Ishikawa (cell line): ENCODE measurements at regions not wholly inside any gene's neighbourhood (a gene's known extent, or its start where the extent isn't known, plus 50 kb on each side); places are given as distances from the start of the nearest gene placed in this dataset.

Source experiments
- CEBPB ChIP-seq: IDR thresholded peaks from 2 replicates; pipeline ENCODE4 v1.6.1; 2012
- CREB1 ChIP-seq: IDR thresholded peaks from 2 replicates; pipeline ENCODE4 v1.6.1; 2012; ENCODE audit warnings: low read depth
- EGR1 ChIP-seq: IDR thresholded peaks from 2 replicates; pipeline ENCODE4 v1.6.1; 2012
- EP300 ChIP-seq: IDR thresholded peaks from 2 replicates; pipeline ENCODE4 v1.6.1; 2012; ENCODE audit warnings: borderline replicate concordance
- FOXM1 ChIP-seq: IDR thresholded peaks from 2 replicates; pipeline ENCODE4 v1.6.1; 2012; ENCODE audit warnings: low read depth, borderline replicate concordance
- NFIC ChIP-seq: IDR thresholded peaks from 2 replicates; pipeline ENCODE4 v1.6.1; 2012
- RAD21 ChIP-seq: IDR thresholded peaks from 2 replicates; pipeline ENCODE4 v1.6.1; 2012; ENCODE audit warnings: low read depth
- TAF1 ChIP-seq: IDR thresholded peaks from 2 replicates; pipeline ENCODE4 v1.6.1; 2012; ENCODE audit warnings: low read depth, mild to moderate bottlenecking
- TCF12 ChIP-seq: IDR thresholded peaks from 2 replicates; pipeline ENCODE4 v1.6.1; 2012; ENCODE audit warnings: low read depth
- TEAD4 ChIP-seq: IDR thresholded peaks from 2 replicates; pipeline ENCODE4 v1.6.1; 2012
- YY1 ChIP-seq: IDR thresholded peaks from 2 replicates; pipeline ENCODE4 v1.6.1; 2012; ENCODE audit warnings: low read depth
- ZBTB7A ChIP-seq: IDR thresholded peaks from 2 replicates; pipeline ENCODE4 v1.6.1; 2012; ENCODE audit warnings: low read depth
- TF ChIP-seq, protein P1 (sequence below): IDR thresholded peaks from 2 replicates; pipeline ENCODE4 v1.6.1; 2012
- TF ChIP-seq, protein P2 (sequence below): IDR thresholded peaks from 2 replicates; pipeline ENCODE4 v1.6.1; 2012; ENCODE audit warnings: low read depth, mild to moderate bottlenecking
- TF ChIP-seq, protein P3 (sequence below): IDR thresholded peaks from 2 replicates; pipeline ENCODE4 v1.6.1; 2012

DNA sequence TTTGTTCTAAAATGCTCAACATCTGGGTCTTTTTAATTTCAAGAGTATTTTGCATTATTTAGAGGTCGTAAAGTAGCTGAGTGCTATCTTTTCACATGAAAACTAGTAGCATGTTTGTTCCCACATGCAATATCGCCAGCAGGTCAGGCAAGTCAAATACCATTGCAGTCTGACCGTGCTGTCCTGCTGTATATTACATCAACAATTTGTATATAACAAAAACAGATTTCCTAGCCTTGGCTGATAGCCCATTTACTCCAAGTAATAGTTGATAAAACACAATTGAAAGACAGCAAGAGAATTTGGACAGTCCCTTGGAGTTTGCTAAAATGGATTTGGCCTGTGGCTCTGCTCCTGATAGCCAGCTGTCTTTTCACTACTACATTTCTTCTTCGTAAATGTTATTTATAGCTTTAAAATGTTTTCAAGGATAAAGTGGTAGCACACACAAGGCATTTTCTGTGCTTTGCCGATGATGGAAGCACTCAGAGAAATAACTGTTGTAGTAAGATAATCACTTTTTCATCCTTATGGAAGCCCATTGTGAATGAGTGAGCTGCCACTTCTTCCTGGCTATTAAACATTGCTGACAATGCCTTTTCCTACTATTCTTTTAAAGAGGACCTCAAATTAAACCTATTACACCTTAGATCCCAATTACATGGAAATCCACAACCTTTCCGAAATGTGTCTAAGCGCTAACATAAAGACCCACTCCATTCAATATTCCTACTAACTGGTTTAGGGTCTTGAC is 992.1 kb downstream of the MAT2B start:
- TF ChIP-seq CREB1 (no peak), TEAD4 (no peak), NFIC (no peak), EGR1 (no peak), FOXM1 (no peak)

DNA sequence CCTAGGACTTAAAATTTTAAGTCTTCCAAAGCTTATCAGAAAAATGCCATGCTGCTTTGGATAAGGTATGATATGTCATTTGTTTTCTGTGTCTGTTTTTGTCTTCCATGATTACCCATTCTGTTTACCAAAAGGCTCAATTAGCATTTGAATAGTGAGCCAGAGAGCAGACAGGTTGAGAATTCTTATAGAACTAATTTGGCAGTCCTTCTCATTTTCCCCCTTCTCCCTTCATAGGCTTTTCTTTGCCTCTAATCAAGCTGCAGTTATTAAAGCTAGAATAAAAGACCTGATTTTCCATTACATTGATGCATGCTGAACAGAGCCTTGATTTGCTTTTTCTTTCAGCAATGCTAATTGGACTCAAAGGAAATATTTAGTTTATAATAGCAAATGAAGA is 993.0 kb downstream of the MAT2B start:
- TF ChIP-seq YY1 (no peak), ZBTB7A (no peak), EP300 (no peak), TEAD4 (no peak), CEBPB (no peak), RAD21 (no peak), TCF12 (no peak), CREB1 (no peak), FOXM1 (no peak), TAF1 (no peak), NFIC (no peak), EGR1 (no peak)
- TF ChIP-seq, protein P1, sequence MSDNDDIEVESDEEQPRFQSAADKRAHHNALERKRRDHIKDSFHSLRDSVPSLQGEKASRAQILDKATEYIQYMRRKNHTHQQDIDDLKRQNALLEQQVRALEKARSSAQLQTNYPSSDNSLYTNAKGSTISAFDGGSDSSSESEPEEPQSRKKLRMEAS = no peak
- TF ChIP-seq, protein P2, sequence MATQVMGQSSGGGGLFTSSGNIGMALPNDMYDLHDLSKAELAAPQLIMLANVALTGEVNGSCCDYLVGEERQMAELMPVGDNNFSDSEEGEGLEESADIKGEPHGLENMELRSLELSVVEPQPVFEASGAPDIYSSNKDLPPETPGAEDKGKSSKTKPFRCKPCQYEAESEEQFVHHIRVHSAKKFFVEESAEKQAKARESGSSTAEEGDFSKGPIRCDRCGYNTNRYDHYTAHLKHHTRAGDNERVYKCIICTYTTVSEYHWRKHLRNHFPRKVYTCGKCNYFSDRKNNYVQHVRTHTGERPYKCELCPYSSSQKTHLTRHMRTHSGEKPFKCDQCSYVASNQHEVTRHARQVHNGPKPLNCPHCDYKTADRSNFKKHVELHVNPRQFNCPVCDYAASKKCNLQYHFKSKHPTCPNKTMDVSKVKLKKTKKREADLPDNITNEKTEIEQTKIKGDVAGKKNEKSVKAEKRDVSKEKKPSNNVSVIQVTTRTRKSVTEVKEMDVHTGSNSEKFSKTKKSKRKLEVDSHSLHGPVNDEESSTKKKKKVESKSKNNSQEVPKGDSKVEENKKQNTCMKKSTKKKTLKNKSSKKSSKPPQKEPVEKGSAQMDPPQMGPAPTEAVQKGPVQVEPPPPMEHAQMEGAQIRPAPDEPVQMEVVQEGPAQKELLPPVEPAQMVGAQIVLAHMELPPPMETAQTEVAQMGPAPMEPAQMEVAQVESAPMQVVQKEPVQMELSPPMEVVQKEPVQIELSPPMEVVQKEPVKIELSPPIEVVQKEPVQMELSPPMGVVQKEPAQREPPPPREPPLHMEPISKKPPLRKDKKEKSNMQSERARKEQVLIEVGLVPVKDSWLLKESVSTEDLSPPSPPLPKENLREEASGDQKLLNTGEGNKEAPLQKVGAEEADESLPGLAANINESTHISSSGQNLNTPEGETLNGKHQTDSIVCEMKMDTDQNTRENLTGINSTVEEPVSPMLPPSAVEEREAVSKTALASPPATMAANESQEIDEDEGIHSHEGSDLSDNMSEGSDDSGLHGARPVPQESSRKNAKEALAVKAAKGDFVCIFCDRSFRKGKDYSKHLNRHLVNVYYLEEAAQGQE = no peak
- TF ChIP-seq, protein P3, sequence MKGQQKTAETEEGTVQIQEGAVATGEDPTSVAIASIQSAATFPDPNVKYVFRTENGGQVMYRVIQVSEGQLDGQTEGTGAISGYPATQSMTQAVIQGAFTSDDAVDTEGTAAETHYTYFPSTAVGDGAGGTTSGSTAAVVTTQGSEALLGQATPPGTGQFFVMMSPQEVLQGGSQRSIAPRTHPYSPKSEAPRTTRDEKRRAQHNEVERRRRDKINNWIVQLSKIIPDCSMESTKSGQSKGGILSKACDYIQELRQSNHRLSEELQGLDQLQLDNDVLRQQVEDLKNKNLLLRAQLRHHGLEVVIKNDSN = no peak

DNA sequence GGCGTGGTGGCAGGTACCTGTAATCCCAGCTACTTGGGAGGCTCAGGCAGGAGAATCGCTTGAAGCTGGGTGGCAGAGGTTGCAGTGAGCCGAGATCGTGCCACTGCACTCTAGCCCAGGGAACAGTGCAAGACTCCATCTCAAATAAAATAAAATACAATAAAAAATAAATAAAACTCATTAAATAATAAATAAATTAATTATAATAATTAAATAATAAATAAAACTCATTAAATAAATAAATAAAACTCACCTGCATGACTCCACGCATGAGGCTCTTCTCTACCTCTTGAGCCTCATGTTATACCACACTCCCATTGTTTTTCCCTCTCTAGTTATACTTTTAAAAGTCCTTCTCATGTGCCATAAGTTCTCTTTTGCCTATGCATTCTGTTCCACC is 995.4 kb downstream of the MAT2B start:
- TF ChIP-seq TEAD4 (no peak), TAF1 (no peak), RAD21 (no peak), FOXM1 (no peak), CEBPB (no peak), YY1 (no peak)

DNA sequence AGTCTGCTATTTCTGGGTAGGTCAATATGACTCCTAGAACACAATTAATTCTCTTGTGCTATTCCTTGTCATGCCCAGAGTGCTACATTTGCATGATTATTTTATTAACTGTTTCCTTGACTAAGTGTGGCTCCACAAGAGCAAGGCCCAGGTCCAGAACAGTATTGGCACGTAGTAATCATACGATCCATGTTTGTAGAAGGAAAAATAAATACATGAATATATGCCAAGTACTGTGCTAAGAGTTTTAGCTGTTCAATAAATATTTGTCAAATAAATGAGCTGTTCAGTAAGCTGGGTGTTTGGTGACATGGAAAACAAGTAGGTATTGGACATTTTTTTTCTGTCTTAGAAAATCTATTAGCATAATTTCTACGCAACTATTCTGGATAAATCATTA is 995.9 kb downstream of the MAT2B start:
- TF ChIP-seq TEAD4 (no peak), EGR1 (no peak), CREB1 (no peak), TAF1 (no peak), TCF12 (no peak), FOXM1 (no peak), NFIC (no peak), YY1 (no peak), ZBTB7A (no peak), RAD21 (no peak), CEBPB (no peak)
- TF ChIP-seq, protein P1 = no peak

DNA sequence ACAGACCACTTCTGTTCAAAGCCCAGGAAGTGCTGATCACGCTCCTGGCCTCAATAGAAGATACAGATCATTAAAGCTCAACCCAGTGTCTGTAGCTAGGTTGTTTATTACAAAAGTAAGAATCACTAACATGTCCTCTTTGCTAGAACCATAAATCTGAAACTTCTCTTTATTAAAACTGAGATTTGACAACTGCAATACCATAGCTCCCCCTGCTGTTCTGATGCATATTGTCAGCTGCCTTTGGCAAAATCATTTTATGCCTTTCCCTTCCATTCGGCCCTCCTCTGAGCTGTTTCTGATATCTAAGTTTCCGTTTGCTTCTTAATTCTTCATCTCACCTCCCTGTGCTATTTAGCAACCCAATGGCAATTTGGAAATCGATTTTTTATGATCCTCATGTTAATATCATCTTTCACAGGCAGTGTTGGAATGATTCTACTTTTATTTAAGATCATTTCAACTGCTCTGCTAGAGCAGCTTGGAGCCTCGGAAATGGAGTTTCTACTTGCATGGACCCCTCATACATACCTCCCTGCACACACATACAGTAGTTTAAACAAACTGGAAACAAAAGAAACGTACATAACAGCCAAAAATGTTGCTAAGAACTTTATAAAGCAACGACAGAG is 998.8 kb downstream of the MAT2B start:
- TF ChIP-seq NFIC = no peak
- TF ChIP-seq RAD21 = peak; percentile 85

DNA sequence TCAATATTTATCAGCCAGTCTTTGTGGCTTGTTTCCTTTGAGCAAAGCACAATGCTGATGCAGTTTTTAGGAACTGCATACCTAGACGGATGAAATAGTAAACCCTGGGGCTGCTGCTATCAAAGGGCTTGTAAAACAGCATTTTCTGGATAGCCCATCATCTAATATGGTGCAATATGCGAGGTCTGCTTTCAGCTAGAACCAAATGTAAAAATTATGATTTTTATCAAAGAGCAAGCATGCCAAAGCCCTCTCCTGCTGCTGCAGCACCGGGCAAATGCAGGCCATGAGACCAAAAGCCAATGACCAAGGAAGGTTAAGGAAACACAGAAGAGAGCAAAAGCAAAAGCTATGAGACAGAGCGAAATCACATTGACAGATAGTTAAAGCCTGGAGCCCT is 1000.4 kb downstream of the MAT2B start:
- TF ChIP-seq, protein P1 = no peak
- TF ChIP-seq CREB1 (no peak), FOXM1 (no peak), YY1 (no peak), TAF1 (no peak), EP300 (no peak), TEAD4 (no peak)
- TF ChIP-seq, protein P2 = no peak
